Suppressor macrophage (primary cell): ENCODE measurements at regions not wholly inside any gene's neighbourhood (a gene's known extent, or its start where the extent isn't known, plus 50 kb on each side); places are given as distances from the start of the nearest gene placed in this dataset.

Experiments used
- DNase-seq, 4 experiments: peaks; one replicate each; pipeline ENCODE4 v3.0.0-alpha.2; 2020 to 2022

DNA sequence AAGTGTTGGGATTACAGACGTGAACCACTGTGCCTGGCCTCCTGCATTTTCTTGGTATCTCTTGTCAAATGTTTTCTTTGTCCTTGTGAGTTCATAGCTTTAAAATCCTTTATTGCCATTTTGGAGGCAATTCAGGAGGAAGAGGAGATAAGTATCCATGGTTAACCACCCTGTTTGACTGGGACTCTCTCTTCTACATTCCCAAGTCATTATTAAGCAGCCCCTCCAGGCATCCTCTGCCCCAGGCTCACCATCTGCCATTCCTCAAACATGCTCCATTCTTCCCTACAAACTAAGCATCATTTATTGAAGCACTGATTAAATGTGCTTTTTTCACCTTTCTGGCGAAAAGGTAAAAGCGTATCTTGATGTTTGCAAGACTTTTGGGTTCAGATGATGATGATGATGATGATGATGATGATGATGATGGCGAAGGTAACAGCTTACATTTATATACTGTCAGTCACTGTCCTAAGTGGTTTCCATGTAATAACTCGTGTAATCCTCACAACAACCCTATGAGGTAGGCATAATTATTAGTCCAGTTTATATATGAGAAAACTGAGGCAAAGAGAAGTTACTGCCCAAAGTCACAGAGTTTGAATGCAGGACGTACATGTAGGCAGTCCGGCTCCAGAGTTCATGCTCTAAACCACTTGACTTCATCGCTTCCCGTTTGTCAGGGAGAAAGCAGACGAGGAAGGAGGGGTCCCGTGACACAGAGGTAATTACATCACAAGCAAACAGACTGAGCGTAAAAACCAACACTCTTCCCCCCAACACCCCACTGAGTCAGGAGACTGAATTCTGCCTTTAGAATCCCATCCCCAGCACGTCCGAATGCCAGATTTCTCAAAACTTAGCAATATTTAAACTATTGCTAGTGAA is 69.7 kb upstream of the ACKR3 start:
- DNase-seq = peak; percentile 76 to 90 (median 86)

DNA sequence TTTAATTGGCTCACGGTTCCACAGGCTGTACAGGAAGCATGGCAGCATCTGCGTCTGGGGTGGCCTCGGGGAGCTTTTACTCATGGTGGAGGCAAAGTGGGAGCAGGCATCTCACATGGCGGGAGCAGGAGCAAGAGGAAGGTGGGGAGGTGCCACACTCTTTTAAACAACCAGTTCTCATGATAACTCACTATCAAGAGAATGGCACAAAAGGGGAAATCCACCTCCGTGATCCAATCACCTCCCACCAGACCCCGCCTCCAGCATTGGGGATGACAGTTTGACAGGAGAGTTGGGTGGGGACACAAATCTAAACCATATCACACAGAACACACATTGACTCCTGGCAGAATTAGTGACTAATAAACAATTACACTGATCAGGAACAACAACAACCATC is 68.6 kb upstream of the ACKR3 start:
- peak in 3 of 4 experiments; percentile 12 to 23 (median 19) for DNase-seq

DNA sequence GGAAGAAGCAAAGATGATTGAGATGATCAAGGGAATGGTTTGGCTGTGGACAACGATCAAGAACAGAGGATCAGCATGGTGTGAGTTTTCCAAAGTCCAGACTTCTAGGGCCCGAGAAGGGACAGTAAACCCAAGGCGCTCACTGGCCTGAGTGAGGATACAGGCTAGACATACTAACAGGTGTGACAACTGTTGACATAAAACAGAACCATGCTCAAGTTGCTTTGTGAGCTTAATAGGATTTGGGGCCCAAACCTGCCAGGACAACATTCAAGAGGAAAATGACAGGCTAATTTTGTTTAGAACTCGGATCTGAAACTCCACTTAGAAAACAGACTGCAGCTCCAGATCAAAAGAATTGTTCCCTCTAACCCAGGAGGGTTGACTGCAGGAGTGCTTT is 68.1 kb upstream of the ACKR3 start:
- DNase-seq = no peak

DNA sequence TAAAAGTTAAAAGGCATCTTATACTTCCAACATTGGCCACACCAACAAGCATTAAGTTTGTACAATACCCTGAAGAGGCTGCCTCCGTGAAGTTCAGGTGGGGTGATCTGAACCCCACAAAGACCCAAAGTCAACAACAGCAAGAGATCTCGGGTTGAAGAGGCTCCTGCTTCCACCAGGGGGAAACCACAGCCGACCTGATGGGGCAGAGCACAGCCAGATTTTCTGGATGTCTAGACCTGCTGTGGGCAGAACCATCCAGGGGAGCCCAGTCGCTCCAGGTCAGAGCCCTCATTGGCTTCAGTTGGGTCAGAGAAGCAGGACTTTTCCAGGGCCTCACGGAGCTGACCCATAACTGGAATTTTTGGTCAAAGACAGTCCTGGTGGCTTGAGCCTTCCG is 66.5 kb upstream of the ACKR3 start:
- DNase-seq = peak in 1 of 4 experiments; percentile 8

DNA sequence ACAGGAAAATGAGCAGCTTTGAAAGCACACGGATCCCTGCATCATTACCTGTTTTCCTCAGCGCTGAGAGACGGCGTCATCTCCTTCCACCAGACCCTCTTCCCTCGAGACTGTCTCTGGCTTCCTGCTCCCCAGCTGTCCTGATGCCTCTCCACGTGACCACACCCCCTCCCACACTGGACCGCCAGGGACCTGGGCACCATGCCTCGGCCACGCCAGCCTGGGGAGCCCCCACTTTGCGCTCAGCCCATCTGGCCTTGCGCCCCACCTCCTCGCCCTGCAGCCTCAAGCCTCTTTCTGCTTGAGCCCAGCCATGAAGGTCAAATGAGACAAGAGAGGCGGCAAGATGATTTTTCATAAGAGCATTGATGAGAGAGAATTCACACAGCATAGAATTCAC is 66.0 kb upstream of the ACKR3 start:
- no peak for DNase-seq

DNA sequence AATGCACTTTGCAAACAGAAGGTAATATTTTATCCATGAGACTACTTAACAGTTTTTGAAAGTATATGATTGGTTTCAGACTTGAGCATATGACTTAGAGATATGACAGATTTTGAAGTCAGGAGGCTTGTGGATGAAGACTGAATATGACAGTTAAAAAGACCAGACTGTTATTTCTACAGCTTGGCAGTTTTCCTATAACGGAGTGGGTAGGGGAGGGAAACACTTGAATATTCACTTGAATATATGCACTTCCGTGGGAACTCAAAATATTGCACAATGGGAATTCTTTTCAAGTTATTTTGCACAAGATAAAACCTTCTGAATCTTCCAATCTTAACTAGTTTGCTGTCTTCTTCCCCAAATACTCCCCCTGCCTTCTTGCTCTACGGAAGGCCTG is 64.6 kb upstream of the ACKR3 start:
- DNase-seq = no peak

DNA sequence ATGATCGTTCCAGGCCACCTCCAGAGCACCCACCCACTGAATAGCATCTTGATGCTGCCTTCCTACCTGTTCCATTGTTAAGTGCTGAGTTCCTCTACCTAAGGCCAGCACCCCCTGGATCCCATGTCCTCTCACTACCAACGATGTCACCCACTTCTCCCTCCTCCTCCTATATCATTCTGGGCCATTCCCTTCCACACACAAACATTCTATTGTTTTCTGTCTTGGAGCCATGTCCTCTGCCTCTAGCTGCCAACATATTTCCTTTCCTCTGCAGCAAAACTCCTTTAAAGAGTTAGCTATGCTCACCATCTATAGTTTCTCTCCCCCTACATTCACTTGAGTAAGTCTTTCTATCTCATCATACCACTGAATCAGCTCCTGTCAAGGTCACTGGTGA is 64.0 kb upstream of the ACKR3 start:
- DNase-seq = no peak

DNA sequence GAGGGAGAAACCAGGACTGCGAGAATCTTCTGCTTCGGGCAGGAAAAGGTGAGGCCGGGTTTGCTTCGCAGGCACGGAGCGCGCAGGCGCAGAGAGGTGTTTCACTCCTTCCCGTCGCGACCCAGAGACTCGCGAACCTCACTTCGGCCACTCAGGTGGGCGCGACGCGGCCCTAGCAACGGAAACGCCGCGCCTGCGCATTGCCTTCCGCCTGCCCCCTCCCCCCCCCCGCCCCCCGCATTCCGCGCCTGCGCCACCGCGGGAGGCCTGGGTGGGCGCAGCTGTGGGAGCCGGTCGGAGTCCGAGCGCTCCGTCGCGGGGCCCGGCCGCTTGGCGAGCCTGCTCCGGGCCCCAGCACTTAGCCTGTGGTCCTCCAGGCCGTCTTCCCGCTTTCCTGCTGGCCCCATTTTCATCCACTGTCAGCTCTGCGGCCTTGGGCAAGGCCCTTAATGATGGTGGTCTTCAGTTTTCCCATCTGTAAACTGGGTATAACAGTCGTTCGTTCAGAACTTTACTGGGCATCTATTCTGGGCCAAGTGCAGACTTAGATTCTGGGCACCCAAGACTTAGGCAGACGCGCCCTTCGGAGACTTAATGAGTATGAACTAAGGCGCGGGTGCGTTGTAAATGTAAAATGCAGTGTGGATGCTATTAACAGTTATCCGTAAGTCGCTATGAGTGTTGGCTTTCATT is 62.1 kb upstream of the ACKR3 start:
- DNase-seq = peak in 3 of 4 experiments; percentile 14 to 47 (median 38)

DNA sequence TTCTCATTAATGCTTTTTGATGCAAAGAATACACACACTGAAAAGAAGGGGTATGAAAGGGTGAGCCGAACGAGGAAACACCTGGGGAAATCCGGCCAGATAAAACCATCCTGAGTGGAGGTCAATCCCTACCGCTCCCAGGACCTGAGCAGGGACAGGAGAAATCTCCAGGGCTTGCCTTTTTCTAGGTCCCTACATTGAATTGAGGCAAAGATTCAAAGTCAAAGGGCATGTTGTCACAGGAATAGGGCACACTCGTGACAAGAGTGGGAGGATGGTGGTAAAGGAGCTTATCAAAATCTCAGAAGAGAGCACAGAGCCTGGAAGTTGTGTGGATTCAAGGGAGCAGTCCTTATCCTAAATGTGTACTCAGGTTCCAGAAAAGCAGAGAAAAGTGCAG is 61.2 kb upstream of the ACKR3 start:
- no peak for DNase-seq

DNA sequence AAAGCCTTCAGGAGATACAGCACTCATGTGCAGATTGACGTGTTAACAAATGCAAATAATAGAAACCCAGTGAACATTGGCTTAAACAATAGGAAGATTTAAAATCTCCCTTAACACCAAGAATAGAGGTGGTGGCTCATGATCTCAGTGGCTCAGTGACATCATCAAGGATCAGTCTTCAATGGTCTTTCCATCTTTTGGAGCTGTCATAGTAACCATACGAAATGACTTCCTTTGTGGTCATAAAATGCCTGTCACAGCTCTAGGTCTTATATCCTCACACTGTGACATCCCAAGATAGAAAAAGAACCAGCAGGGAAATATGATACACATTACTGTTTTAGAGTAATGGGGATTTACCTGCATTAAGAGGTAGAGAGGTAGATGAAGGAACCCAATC is 59.6 kb upstream of the ACKR3 start:
- peak in 1 of 4 experiments; percentile 15 for DNase-seq

DNA sequence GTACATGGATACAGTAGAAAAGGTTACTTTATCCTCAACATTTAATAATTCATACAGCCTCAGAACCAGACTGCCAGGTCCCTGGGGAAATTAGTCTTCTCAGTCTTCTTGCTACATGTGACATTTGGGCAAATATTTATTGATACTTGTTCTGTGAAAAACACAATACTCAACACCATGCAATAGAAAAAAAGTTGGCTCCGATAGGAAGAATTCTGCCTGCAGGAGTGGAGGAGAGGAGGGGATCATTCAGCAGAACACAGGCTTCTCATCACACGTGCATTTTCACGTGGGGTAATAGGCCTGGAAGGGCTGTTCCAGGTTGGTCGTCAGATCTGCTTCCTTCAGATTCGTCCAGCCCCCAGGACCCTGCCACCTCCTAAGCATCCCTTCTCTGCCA is 58.4 kb upstream of the ACKR3 start:
- no peak for DNase-seq

DNA sequence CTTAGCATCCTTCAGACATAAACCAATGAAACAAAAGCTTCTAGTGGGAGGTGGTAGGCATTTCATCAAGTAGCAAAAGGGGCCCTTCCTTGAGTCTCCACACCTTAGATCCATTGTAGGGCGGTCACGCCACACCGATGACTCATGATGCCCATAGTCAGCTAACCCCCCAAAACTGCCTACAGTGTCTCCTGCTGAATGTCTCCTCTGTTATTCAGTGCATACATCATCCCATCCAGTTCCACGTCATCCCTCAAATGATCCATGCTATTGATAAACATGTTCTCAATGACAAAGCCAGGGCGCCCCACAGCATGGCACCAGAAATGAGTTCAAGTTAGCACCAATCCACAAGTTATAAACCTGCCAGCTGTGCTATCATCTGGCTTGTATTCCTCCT is 57.4 kb upstream of the ACKR3 start:
- DNase-seq = no peak

DNA sequence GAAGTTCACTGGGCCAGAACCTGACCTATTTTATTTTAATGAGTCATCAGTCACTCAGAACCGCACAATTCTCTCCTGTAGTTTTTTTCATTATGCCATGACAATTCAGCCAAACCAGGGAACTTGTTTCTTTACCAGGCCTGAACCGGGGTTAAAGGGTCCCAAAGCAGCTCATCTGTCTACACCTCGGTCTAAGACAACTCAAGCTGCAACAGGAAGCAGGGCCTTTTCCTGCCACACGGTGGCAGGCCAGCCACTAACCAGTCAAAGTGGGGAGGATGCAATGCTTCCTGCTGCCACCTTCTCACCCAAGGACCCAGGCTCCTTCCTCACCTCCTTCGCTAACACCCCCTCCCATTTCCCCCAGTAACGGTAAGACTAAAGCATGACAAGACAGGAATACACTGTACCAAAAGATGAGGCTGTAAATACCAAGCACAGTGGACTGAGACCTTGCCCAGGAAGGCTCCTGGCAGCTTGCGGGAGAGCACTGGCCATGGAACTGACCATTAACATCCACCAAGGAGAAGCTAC is 56.7 kb upstream of the ACKR3 start:
- DNase-seq = peak; percentile 66 to 79 (median 75)

DNA sequence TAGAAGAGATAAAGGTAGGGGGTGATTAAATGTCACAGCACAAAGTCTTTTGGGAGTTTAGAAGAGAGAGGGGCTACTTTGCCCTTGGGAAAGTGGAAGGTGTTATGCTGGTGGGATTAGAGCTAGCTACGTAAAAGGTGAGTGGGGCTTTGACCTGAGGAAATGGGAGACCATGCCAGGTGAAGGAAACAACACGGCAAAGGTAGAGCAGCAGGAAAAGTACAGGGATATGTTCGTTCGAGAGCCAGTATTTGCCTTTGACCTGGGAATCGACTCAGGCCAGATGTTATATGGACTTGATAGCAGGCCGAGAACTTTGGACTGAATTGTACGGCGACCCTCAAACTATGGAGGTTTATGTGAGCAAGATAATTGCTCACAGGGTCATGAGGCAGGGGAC is 55.7 kb upstream of the ACKR3 start:
- DNase-seq = no peak

DNA sequence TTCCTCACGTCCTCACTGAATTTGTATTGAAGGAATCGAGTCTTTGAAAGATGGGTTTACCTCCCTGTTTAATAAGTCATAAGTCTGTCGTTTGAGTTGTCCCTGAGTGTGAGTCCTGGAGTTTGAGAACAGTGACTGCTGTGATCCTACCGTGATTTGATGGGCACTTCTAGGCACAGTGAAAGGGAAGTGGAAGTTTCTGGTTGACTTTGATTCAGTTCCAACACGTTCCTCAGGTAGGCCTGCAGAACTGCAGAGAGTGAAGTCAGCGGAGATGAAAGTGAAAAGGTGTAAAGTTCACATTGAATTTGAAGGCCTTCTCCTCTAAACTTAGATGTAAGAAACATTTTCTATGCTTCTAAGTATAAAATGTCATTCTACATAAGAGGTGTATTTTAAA is 52.9 kb upstream of the ACKR3 start:
- DNase-seq = no peak

DNA sequence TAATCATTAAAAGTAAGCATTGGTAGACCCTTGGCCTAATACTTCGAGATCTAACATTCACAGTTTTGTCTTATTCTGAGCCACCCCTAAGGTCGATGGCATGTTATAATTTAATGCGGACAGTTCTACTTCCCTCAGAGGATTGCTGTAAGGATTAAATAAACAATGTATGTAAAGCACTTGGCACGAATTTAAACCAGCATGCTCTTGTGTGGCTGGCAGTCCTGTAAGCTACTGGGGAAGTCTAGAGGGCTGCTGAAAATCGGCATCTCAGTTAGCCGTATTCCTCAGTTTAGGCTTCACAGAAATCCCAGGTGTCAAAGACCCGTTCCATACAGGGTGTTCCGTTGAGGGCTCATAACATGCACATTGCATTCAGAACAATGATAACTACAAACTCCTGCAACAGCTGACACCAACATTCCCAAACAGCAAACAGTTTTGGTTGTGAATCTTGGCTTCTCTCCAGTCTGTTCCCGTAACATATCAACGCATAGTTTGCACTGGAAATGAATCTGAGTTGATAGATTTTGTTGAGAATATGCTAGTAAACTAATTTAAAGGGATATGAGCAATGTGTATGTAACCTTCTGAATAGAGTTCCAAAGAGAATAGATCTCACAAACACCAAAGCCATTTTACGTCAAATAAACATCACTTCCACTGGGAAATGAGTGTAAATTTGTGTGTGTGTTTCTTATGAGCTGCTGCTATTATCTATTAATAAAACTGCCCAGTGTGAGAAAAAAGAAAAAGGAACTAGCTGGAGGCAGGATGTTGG is 52.2 kb upstream of the ACKR3 start:
- peak; percentile 5 to 69 (median 47) for DNase-seq
